ENCODE measurements at regions not wholly inside any gene's neighbourhood (a gene's known extent, or its start where the extent isn't known, plus 50 kb on each side); places are given as distances from the start of the nearest gene placed in this dataset.
"Not testable (repeated sequence)": the region's sequence is repeated elsewhere in the genome, so short reads cannot be mapped to it uniquely, and the experiment has no call there.

DNA sequence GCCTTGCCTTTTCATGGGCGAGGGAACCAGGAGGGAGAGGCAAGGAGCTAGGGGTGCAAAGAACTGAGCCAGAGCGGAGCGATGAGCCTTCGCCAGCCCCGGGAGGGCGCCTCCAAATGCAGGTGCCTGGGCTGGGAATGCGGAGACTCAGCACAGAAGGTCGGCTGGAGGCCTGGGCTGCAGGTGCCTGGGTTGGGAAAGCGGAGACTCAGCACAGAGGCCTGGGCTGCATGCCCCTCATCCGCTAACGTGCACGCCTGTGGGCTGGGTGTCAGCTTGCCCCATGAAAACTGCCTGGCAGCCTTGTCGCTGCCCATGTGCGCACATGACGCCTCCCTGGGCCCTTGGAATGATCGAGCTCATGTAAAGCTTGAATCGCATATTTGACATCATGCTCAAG is 51.8 kb downstream of the POM121L12 start:
- DNase-seq: no peak

GRCh38 chr7:53094191-53094590 is 58.8 kb downstream of the POM121L12 start:
- DNase-seq: no peak

DNA sequence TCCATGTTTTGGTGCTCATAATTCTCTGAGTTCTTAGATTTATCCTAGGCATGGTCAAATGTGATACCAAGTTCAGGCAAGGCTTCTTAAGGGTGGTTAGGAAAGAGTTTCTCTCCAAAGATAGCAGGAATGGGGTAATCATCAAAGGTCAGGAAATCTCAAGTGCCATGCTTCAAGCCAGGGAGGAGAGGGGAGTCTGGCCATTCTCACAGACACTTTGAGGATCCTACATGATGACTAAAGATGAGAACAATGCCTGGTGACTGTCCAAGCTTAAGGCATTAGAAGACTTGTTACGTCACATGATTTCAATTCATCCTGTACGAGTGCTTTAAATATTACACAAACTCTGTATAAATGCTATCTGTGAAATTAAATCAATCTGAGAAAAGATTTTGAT is 59.4 kb downstream of the POM121L12 start:
- DNase-seq: no peak

- DNase-seq: no peak
Observed at GRCh38 chr7:53095731-53096501, 60.5 kb downstream of the POM121L12 start.

DNA sequence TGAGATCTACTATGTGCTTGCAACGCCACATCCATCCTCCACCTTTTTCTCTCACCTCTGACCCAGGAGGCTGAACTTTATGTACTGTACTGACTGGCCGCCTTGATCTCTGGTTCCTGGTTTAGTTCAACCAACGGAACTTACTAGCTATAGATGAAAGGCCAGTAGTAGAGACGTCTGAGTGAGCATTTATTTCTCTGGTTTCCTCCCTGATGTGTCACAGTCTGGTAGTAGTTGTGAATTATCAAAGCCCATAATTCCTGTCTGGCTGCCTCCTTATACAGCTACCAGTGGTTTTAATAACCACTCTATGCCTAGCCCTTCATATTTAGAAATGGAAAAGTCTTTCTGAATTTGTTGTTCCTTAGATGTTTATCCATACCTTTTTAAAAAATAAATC is 64.7 kb downstream of the POM121L12 start:
- no peak for DNase-seq

GRCh38 chr7:53101026-53101425 is 65.6 kb downstream of the POM121L12 start:
- no peak for DNase-seq

GRCh38 chr7:53110425-53110824 is 75.0 kb downstream of the POM121L12 start:
- no peak for DNase-seq

DNA sequence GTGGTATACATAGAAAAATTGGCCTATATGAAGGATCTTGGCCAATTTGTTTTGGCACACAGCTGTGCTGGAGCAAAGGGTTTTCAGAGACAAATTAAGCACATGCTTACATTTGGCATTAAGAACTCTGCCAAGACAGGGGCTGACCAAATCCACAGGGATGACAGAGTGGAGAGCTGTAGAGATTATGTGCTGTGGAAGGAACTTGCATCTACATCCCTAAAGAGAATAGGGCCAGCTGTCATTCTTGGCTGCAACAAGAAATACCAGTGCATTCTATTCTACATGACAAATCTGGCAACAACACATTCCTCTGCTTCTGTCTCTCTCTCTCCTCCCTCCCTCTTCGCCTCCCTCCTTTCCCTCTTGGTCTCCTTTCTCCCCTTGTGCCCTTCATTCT is 75.6 kb downstream of the POM121L12 start:
- DNase-seq: no peak

DNA sequence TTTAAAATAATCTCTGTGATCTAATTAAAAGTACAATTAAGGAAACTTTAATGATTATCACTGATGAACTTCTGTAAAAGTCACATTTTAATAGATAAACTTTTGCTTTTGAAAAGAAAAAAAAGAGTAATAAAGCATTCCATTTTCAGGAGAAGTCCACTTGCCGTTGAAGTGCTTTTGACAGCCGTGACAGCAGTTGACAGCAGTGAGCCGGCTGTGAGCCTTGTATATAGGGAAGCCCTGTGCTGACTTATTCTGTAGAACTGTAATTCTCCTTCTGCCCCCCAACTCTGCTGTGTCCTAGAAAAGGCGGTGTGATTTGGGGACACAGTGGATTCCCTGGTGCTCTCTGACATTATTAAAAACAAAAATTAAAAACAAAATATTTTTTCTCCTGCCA is 78.0 kb downstream of the POM121L12 start:
- no peak for DNase-seq

DNA sequence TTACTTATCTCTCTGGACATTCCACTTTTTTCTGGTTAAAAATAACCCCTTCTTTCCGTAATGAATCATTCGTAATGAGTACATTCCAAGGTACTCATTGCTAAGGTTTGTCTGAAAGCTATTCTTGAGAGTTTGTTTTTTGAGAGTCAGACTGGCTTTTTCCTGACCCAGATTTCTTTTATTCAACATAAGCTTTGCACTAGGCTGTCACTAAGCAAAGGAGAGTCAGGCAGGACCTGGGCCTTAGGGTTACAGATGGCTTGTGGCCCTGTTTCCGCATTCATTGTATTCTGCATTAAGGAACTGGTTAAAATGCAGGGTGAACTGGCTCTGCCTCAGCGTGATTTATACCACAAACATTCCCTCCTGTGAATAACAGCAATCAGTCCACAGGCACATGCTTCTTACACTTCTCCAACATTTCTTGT is 84.1 kb downstream of the POM121L12 start:
- DNase-seq: no peak

GRCh38 chr7:53121374-53121773 is 85.9 kb downstream of the POM121L12 start:
- DNase-seq: no peak

- DNase-seq: no peak
Observed at GRCh38 chr7:53131697-53132096, 96.3 kb downstream of the POM121L12 start.

- no peak for DNase-seq
Observed at GRCh38 chr7:53151496-53151895, 116.1 kb downstream of the POM121L12 start.

DNA sequence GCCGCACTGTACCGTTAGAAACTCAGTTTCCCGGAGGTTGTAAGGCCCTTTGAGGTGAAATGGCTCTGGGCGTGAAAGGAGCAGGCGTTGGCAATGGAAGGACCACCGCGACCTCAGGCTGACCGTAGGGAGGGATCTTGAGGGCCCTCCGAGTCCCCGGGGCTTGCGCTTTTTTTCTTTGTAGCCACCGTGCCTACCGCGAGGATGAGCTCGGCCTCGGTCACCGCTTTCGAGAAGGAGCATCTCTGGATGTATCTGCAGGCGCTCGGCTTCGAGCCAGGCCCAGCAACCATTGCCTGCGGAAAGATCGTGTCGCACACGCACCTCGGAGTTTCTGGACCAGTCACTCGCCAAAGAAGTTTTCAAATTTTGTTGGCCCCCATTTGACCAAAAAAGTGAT is 151.8 kb downstream of the POM121L12 start:
- DNase-seq: not testable (repeated sequence)

GRCh38 chr7:53191191-53191695 is 155.8 kb downstream of the POM121L12 start:
- no peak for DNase-seq

DNA sequence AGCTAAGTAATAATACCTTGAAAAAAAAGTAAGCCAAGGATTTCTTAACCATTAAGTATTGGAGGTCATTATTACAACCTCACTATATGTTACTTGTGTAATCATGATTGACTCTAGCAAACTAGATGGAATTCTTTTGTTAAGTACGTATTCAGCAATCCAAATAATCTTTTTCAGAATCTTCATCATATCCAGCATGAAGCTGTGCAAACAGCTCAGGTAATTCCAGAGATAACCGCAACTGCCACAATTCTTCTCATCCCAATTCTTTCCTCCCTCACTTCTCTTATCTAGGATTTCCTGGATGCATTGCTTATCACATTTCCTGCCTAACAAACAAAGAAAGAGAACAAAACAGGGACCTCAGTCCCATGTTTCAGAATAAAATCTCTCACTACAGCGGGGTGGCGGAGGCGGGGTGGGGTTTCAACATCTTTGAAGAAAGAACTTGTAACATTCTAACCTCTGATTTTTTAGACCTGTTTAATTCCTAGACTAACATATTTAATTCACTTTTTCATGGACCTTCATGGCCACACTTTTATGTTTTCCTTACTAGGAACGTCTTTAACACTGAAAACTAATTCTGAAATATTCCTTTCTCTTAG is 156.5 kb downstream of the POM121L12 start:
- no peak for DNase-seq

- DNase-seq: no peak
Observed at GRCh38 chr7:53205006-53205405, 169.6 kb downstream of the POM121L12 start.

- no peak for DNase-seq
Observed at GRCh38 chr7:53209129-53209528, 173.7 kb downstream of the POM121L12 start.

DNA sequence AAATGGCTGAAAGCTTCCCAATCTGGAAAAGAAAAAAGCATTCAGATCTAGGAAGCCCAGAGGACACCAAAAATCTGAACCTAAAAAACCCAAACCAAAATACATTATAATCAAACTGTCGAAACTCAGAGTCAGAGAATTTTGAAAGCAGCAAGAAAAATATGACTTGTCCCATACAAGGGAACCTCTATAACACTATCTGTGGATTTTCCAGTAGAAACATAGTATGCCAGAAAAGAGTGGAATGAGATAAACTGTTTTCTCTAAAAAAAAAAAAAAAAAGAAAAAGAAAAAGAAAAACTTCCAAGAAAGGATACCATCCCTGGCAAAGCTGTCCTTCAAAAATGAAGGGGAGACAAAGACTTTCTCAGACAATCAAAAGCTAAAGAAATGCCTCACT is 179.0 kb downstream of the POM121L12 start:
- DNase-seq: no peak

DNA sequence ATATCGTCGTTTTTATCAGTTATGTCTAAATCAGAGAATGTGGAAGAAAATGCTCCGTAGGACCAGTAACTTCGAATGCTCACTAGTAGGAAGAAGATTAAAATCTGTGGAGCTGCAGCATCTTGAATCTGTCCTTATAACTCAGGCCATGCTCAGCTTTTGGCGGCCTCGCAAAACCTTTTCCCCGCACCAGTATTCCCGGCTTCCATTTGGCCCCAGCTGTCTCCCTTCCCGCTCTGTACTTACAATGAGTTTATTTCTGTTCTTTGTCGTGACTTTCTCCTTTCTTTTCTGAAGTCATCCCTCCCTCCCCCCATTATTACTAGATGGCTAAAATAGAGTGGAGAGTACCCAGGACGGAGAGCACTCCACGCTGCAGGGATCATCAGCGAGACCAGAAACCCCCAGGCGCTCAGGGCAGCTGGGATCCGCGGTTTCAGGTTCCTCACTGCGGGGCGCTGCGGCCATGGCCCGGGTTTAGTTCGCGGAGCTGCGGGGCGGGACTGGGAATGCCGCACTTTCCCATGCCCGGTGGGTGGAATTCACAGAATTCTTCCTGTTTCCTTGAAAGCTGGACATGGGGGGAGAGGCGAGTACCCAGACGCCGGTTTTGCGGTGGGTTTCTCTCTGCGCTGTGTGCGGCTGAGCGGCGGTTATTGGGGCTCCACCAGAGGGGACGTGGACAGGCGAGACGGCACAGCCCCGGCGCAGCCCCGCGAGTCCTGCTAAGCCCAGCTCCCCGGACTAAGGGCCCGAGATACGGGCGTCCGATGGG is 183.5 kb downstream of the POM121L12 start:
- no peak for DNase-seq

DNA sequence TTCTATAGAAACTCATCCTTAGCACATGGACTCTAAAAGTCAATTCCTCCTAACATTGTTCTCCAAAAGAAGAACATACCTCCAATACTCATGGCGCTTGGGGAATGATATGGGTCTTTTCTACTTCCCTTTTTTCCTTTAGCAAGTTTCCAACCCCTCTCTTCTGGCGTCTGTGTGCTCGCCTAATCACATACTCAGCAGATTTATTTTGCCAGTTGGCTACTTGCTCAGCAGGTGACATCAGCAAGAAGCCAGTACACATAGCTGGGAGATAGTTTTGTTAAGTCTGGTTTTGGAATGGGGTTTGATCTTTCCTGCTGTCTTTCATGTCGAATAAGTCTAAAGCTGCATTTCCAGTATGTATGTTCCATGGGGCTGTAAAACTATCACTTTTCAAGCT is 193.8 kb downstream of the POM121L12 start:
- no peak for DNase-seq

GRCh38 chr7:53237344-53237913 is 202.0 kb downstream of the POM121L12 start:
- no peak for DNase-seq

GRCh38 chr7:53238021-53238605 is 202.7 kb downstream of the POM121L12 start:
- no peak for DNase-seq

Data from NCI-H1417 (cell line).